NCI-H774 (cell line): ENCODE measurements at regions not wholly inside any gene's neighbourhood (a gene's known extent, or its start where the extent isn't known, plus 50 kb on each side); places are given as distances from the start of the nearest gene placed in this dataset.

ENCODE experiments used
- DNase-seq: peaks from one replicate; lab custom pipeline; 2025; lab: John Stamatoyannopoulos, UW

DNA sequence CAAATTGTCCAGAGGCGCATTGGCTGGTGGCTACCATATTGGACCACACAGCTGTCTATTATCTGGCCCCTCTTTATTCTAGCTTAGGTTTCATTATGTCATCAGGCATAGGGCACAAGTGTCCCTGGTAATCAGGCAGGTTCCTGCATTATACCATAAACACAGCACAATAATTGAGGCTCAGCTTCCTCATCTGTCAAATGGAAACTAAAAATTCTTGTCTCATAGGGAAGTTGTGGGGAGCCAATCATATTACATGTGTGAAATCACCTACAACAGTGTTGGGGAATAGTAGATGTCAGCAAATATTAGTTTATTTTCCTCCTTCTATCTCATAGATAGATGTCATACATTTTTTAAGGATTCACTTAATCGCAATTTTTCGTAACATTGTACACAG is 231.0 kb upstream of the SORL1-AS1 start:
- no peak for DNase-seq
